PFSK-1 (cell line): ENCODE measurements at regions not wholly inside any gene's neighbourhood (a gene's known extent, or its start where the extent isn't known, plus 50 kb on each side); places are given as distances from the start of the nearest gene placed in this dataset.

Experiments used
- FOXP2 ChIP-seq: optimal IDR thresholded peaks from 2 replicates; pipeline ENCODE3; 2011; ENCODE audit warnings: borderline replicate concordance, control low read depth, inconsistent platforms; ENCODE audit not compliant: insufficient read depth; ENCODE audit errors: extremely low read length, extremely low read depth
- POLR2AphosphoS5 ChIP-seq: IDR thresholded peaks from 2 replicates; pipeline ENCODE4 v1.6.1; 2012; ENCODE audit warnings: low read depth, mild to moderate bottlenecking, control low read depth, low read length, moderate library complexity
- TAF1 ChIP-seq: IDR thresholded peaks from 2 replicates; pipeline ENCODE4 v1.6.1; 2012; ENCODE audit warnings: low read length, control low read depth, borderline replicate concordance; ENCODE audit not compliant: insufficient read depth
- TF ChIP-seq, protein P1 (sequence below), 2 experiments: IDR thresholded peaks; 2 replicates each; pipeline versions ENCODE4 v1.6.1 to v1.8.0; 2011 to 2012; ENCODE audit warnings: low read depth in 2 of 2, low read length in 2 of 2, control low read depth in 1 of 2, inconsistent platforms in 1 of 2, mild to moderate bottlenecking in 1 of 2, moderate library complexity in 1 of 2; ENCODE audit not compliant: insufficient read depth in 1 of 2

DNA sequence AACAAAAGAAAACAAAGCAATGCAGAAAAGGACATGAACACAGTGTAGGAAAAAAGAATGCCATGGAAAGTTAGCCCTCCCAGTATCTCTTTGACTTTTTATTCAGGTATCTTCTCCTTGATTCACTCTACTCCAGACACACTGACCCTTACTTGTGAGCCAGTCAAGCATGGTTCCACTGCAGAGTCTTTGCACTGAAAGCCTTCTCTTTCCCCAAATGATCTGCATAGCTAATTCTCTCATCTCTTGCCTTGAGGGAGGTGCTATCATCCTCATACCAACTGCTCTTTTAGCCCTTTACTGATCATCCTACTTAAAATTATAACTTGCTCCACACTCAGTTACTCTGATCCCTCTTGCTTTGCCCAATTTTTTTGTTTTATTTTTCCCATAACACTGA, 101.2 kb upstream of the SLC16A7 start:
- no peak for TF ChIP-seq POLR2AphosphoS5
- TF ChIP-seq, protein P1, sequence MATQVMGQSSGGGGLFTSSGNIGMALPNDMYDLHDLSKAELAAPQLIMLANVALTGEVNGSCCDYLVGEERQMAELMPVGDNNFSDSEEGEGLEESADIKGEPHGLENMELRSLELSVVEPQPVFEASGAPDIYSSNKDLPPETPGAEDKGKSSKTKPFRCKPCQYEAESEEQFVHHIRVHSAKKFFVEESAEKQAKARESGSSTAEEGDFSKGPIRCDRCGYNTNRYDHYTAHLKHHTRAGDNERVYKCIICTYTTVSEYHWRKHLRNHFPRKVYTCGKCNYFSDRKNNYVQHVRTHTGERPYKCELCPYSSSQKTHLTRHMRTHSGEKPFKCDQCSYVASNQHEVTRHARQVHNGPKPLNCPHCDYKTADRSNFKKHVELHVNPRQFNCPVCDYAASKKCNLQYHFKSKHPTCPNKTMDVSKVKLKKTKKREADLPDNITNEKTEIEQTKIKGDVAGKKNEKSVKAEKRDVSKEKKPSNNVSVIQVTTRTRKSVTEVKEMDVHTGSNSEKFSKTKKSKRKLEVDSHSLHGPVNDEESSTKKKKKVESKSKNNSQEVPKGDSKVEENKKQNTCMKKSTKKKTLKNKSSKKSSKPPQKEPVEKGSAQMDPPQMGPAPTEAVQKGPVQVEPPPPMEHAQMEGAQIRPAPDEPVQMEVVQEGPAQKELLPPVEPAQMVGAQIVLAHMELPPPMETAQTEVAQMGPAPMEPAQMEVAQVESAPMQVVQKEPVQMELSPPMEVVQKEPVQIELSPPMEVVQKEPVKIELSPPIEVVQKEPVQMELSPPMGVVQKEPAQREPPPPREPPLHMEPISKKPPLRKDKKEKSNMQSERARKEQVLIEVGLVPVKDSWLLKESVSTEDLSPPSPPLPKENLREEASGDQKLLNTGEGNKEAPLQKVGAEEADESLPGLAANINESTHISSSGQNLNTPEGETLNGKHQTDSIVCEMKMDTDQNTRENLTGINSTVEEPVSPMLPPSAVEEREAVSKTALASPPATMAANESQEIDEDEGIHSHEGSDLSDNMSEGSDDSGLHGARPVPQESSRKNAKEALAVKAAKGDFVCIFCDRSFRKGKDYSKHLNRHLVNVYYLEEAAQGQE (IDR thresholded peaks at IDR 0.05; ENCODE audit: insufficient read depth in 1 of 2, low read depth in 2 of 2, low read length in 2 of 2): no peak
- TF ChIP-seq FOXP2: no peak
- no peak for TF ChIP-seq TAF1
